HG02885 (cell line): ENCODE measurements at regions not wholly inside any gene's neighbourhood (a gene's known extent, or its start where the extent isn't known, plus 50 kb on each side); places are given as distances from the start of the nearest gene placed in this dataset.
A peak's percentile ranks its signal among the peaks of the same experiment; 100 is the strongest.

Source experiments
- ATAC-seq: cut with Tn5 transposase; IDR thresholded peaks from one replicate; pipeline ENCODE4 v1.9.1; 2021; ENCODE audit warnings: mild to moderate bottlenecking; ENCODE audit not compliant: unreplicated experiment, poor library complexity

- ATAC-seq = no peak
These were observed 94.9 kb downstream of the RASSF10 start for GRCh38 chr11:13103962-13104554.

- ATAC-seq = no peak
These were observed 95.6 kb downstream of the RASSF10 start for GRCh38 chr11:13104619-13105236.

DNA sequence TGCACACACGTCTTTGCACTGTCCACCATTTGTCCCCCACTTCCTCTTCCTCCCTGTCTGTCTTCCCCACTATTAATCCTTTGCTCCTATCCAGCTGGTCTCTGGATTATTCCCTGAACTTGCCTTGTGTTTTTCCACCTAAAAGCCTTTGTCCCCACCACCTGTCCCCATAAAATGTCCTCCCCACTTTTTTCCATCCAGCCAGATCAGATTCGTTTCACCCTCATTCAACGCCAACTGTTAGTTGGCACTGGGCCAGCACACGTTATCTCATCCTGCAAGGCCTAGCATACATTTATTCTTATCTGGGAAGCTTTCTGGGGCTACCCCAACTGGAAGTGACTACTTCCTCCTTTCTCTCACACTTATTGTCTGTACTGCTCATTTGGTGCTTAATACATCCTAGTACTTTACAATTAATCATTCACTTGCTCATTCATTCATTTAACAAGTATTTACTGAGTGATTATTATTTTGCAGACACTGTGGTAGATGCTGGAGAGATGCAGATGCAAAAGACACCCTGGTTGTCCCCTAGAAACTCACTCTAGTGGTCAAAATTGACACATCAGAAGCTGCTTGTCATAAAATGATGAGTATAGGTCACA, 96.2 kb downstream of the RASSF10 start:
- peak; percentile 56 for ATAC-seq

DNA sequence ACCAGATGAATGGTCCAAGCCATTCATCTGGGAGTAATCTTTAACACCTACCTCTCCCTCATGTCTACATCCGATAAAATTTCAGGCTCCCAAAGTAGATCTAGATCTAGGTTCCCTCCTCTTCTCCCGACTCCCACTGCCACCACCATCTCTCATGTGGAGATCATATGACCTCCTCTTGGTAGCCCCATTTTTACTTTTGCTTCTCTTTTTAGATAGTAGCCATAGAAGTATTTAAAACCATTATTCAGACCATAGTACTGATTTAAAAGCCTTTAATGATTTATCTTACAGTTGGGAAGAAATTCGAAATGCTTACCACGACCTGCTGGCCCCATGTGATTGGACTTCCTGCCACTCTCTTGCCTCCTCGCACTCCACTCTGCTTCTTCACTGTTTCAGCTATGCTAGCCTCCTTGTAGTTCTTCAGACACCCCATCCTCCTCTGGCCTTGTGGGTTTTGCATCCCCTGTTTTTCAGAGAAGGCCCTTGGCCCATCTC, 98.5 kb downstream of the RASSF10 start:
- no peak for ATAC-seq

DNA sequence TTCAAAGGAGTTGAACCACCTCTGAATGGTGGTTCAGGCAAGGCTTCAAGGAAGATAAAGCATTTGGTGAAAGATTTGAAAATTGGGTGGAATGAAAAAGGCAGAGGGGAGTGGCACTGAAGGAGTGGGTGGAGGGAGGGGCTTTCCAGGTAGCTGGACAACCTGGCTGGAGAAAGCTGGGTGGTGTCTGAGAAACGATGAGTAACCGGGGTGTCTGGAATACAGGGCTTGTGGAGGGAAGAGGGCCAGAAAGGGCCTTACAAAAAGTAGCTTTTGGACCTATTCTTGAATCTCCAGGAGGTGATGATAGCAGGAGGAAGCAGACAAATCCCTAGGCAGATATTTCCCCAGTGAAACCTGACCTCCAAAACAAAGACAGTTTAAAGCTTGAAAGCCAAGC, 99.3 kb downstream of the RASSF10 start:
- ATAC-seq = no peak

- no peak for ATAC-seq
These were observed 100.5 kb downstream of the RASSF10 start for GRCh38 chr11:13109616-13110015.

- ATAC-seq = no peak
These were observed 101.0 kb downstream of the RASSF10 start for GRCh38 chr11:13110145-13110544.

DNA sequence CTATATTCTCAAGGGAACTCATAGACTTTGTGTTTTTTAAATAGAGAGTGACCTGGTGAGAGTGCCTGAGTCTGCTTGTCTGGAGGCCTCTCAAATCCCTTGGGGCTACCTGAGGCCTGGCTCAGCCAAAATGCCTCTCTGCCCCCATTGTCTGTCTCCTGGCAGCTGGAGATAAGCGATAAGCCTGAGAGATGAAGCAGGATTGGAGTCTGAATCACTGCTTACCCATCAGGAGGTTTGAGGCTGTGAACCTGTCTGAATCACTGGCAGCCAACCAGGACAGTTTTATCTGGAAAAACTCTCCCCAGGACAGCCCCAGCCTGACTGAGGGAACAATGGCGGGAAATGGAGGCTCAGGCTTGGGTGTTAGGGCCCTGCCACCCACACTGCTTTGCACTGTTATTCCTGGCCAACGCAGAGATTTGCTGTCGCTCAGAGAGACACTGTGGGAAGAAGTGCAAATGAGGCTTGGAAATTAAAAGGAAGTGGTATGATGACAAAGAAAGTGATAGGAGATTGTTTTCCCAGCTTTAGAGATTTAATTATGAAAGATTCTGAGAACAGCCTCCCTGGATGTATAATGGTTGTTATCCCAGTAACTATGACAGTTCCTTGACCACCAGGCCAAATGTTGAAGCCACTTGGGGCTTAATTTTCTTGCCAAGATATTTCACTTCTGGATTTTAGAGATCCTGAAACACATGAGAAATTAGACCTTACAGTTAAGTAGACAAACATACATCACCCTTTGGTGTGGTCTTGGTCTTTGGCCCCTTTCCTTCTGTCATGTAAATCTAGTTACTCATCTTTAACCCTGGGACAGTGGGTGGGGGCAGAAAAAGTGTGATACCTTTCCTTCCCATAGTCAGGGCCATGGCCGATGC, 102.1 kb downstream of the RASSF10 start:
- peak; percentile 23 for ATAC-seq

DNA sequence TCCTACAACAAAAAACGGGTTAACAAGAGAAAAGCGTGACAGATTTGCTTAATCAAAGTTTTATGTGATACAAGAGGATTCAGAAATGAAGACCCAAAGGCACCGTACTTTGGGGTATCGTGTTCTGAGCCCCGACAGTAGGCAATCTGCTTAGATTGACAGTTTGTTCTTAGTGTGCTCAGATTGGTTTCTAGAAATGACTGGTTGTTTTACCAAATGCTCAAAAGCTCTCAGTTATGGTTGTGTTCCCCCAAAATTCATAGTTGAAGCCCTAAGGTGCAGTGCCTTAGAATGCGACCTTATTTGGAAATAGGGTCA, 102.7 kb downstream of the RASSF10 start:
- ATAC-seq = peak; percentile 63

DNA sequence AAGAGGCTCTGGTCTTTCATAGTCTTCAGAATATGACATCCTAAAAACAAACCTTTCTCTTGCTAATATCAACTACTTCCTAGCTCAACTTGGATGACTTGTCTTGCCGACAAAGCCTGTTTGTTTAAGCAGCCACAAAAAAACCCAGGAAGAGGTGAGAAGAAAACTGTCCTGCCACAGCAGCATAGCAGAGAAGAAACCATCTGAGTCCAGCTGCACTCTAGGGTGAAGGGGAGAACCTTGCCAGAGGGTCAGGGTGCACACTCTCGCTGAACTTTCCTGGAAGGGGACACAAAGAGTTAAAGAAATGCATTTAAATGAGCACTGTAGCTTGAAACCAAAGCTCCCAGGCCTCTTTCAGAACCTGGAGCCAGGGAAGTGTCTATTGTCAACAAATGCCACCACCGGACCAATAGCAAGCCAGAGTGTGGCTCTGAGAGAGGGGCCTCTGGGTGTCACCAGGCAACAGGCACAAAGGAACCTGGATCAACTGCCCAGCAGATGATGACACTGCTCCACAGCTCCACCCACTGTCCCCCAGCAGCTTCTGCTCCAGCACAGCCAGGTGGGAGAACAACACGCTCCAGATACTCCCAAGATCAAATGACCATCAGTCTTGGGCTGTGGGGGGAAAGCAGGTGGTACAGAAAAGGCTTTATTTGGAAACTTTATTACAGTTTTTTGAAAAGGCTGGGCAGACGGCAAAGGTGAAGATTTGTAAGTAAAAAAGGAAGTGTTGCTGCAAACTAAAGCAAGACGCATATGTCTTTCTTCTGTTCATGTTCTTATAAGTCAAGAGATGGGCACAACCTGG, 105.7 kb downstream of the RASSF10 start:
- ATAC-seq = no peak

DNA sequence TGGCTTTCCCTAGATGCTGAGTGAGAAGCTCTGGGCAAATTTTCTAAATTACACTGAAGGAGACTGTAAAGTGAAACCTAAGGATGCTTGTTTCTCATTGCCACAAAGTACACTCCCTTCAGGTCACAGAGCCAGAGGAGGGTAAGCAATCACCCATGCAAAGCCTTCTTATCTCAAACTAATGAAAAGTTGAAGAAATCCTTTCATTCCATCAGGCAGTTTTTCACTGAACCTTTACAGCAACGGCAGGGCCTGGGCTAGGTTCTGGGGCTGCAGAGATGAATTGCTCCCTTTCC, 106.2 kb downstream of the RASSF10 start:
- ATAC-seq = no peak

- ATAC-seq = no peak
These were observed 107.4 kb downstream of the RASSF10 start for GRCh38 chr11:13116491-13116890.

DNA sequence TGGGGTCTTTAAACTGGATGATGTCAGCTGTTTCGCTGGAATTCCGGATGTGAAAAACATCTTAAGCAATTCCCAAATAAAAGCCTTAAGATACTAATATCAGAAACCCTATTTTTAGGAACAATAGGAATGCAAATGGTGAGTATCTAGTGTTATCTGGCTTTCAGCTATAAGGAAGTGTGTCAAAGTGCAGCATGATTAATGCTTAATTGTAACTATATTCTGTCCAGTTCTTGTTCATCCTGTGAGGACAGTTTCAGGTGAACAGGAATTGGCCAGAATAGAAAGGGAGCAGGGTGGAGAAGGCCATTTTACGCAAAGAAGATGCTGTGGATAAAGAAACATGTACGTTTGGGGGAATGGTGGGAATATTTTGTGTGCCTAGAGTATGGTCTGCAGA, 108.2 kb downstream of the RASSF10 start:
- ATAC-seq = no peak

GRCh38 chr11:13118194-13118593, 109.1 kb downstream of the RASSF10 start:
- ATAC-seq = no peak

- no peak for ATAC-seq
These were observed 109.5 kb downstream of the RASSF10 start for GRCh38 chr11:13118650-13119049.

DNA sequence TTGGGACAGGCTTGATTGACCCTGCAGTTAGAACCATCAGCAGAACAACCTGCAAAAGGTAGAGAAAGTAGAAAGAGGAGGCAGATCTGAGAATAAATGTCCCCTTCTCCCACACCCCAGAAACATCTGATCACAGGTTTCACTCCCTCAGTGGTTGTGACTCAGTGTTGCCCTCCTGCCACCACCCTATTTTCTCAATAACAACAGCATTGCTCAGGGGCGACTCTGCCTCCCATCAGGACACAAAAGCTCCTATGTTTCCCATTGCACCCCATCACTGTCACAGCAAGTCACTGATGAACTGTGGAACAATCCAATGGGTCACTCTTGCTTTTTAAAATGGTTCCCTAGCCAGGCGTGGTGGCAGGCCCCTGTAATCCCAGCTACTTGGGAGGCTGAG, 110.2 kb downstream of the RASSF10 start:
- ATAC-seq = no peak

GRCh38 chr11:13119941-13120520, 110.9 kb downstream of the RASSF10 start:
- no peak for ATAC-seq

GRCh38 chr11:13120691-13121090, 111.6 kb downstream of the RASSF10 start:
- no peak for ATAC-seq

- ATAC-seq = no peak
These were observed 117.3 kb downstream of the RASSF10 start for GRCh38 chr11:13126430-13126829.

DNA sequence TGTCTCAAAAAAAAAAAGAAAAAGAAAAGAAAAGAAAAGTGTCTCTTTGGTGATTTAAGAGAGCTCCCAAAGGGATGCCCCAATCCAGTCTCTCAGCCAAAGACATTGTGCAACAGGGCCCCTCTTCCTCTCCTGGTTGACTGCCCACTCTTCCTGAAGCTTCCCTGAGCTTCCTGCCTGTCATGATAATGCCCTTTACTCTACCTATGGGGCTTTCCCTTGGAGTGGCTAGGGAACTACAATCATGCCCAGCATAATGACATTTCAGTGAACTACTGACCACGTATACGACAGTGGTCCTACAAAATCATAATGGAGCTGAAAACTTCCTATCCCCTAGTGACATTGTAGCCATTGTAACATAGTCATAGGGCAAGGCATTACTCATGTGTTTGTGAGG, 118.0 kb downstream of the RASSF10 start:
- no peak for ATAC-seq
